Activated T-helper 1 cell treated with anti-CD3 and anti-CD28 coated beads, Interleukin-12 subunit alpha, Interleukin-12 subunit beta, Interleukin-2, Interleukin-4 antibody, amounts not matched to agents 30 ng/mL and 10 ng/mL and 1 ng/mL, durations not matched to agents 14 hours and 24 hours and 36 hours (primary cell): ENCODE measurements at regions not wholly inside any gene's neighbourhood (a gene's known extent, or its start where the extent isn't known, plus 50 kb on each side); places are given as distances from the start of the nearest gene placed in this dataset.

Experiments
- DNase-seq: peaks from one replicate; pipeline ENCODE4 v3.0.0; 2021; ENCODE audit warnings: low spot score
- H3K27ac Mint-ChIP-seq: one replicate; pipeline ENCODE4 v1.8.0; 2021; ENCODE audit warnings: mild to moderate bottlenecking, mixed read lengths
- H3K27me3 Mint-ChIP-seq: one replicate; pipeline ENCODE4 v1.8.0; 2022; ENCODE audit warnings: mild to moderate bottlenecking, moderate library complexity, mixed read lengths; ENCODE audit not compliant: insufficient read depth
- H3K36me3 Mint-ChIP-seq: one replicate; pipeline ENCODE4 v1.8.0; 2021; ENCODE audit warnings: low read depth, mixed read lengths
- H3K4me1 Mint-ChIP-seq: one replicate; pipeline ENCODE4 v1.8.0; 2021; ENCODE audit warnings: low read depth, mixed read lengths
- H3K4me3 Mint-ChIP-seq: one replicate; pipeline ENCODE4 v1.8.0; 2021; ENCODE audit warnings: mild to moderate bottlenecking, moderate library complexity, mixed read lengths
- H3K9me3 Mint-ChIP-seq: one replicate; pipeline ENCODE4 v1.8.0; 2021; ENCODE audit warnings: mixed read lengths
- intact Hi-C: fragments of 100-400 bp; cut with micrococcal nuclease; formaldehyde crosslinking; loops from one replicate; pipeline ENCODE4 v1.15.1; 2024

DNA sequence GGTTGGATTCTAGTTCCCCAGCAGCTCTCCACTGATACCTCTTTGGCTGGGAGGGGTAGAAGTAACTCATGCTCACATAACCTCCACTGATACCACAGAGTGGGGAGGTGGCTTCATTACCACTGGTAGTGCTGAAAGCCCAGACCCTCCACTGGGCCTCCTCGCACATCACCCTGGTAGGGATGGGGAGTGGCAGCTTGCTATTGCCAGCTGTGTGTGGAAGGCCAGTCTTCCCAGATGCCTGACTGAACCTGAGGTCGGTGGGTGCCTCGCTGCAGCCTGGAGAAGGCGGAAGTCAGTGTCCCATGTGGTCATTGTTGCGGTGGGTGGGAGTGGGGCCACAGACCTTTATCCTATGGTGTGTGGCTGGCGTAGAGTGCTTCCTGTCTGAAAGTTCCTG is 138.0 kb downstream of the TAF11L14 start:
- Mint-ChIP-seq H3K9me3 (peaks cover 5% of the 10 kb centered on the region), H3K27me3 (no peaks in the 10 kb centered on the region), H3K27ac (no peak overlapping the region), H3K36me3 (no peaks in the 10 kb centered on the region), H3K4me3 (no peak overlapping the region), H3K4me1 (no peaks in the 10 kb centered on the region)
- no peak for DNase-seq
- intact Hi-C loops = no loop called here

DNA sequence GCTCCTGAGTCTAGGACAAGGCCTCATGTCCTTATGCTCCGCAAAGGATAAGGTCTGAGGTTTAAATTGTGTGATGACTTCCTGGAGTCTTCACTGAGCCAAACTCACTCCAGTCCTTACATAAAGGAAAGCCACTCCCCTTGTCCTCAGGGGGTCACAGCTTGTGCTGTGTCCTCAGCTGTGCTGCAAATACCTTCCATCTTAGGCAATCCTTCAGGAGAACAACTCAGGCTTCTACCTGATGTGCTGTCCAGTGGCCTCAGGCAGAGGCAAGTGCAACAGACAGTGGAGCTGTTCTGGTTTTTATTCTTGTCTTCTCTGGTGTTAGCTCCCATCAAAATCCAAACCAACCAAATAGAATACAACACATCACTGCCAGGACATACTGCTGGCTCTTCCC is 151.5 kb downstream of the TAF11L14 start:
- Mint-ChIP-seq H3K36me3 (no peaks in the 10 kb centered on the region), H3K4me1 (no peaks in the 10 kb centered on the region), H3K9me3 (peaks cover 30% of the 10 kb centered on the region), H3K4me3 (no peak overlapping the region), H3K27me3 (no peaks in the 10 kb centered on the region), H3K27ac (no peak overlapping the region)
- intact Hi-C loops = no loop called here
- no peak for DNase-seq

DNA sequence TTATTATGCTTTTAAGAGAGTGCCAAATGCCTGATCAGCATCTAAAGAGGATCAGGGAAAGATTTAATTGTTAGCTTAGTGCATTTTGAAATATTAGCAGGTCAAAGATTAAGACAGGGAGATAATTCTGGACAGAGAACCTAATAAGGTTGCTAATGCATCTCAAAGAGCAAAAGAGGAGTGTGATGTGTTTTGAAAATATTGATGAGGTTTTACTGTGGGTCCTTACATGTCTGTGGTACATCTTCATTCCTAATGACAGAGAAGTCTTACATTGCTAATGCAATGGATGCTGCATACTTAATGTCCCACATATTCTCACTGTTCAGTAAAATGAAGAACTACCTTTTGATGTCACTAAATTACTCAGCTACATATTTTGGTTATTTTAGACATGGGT is 154.1 kb downstream of the TAF11L14 start:
- peaks cover 29% of the 10 kb centered on the region for H3K9me3 Mint-ChIP-seq
- H3K36me3 Mint-ChIP-seq = no peaks in the 10 kb centered on the region

DNA sequence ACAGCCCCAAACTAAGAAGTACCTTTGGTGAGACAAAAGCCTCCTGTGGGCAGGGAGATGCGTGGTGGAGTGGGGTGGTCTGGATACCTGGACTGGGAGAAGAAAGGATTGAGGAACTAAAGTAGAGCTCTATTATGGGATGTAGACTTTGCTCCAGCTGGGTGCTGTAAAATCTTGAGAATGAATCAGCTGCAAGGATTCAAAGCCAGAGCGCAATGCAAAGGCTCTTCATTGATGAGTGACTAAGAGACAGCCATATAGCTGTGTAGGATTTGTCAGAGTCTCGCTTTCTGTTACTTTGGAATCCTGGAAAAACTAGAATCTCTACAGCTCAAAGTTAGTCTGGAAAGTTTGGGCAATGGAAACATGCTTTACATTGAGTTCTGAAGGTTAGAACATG is 159.9 kb downstream of the TAF11L14 start:
- Mint-ChIP-seq H3K4me3 (no peak overlapping the region), H3K27me3 (no peaks in the 10 kb centered on the region), H3K9me3 (peaks cover 18% of the 10 kb centered on the region), H3K27ac (no peak overlapping the region), H3K4me1 (no peaks in the 10 kb centered on the region), H3K36me3 (no peaks in the 10 kb centered on the region)
- no peak for DNase-seq
- intact Hi-C loops = no loop called here

More for the DNA sequence above, 154.1 kb downstream of the TAF11L14 start:
- H3K27ac Mint-ChIP-seq = no peak overlapping the region
- DNase-seq = no peak
- H3K27me3 Mint-ChIP-seq = no peaks in the 10 kb centered on the region
- no peak overlapping the region for H3K4me3 Mint-ChIP-seq
- no peaks in the 10 kb centered on the region for H3K4me1 Mint-ChIP-seq
- intact Hi-C loops = no loop called here

DNA sequence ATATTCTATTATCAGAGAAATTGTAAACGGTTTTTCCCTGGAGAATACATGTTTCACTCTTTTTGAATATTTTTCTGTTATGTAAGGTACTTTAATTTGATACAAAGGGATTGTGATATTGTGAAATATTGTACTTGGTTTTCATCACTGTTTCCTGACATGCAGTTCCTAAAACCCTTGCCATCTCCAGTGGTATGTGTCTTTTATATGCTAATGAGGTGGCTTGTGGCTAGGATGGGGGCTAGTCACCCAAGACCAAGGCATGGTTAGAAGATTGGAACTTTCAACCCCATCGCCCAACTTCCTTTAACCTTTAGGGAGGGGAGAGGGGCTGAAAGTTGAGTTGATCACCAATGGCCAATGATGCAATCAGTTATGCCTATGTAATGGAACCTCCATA is 160.6 kb downstream of the TAF11L14 start:
- no peak for DNase-seq
- H3K9me3 Mint-ChIP-seq = peaks cover 15% of the 10 kb centered on the region
- H3K4me3 Mint-ChIP-seq = no peak overlapping the region
- H3K27ac Mint-ChIP-seq = no peak overlapping the region
- no peaks in the 10 kb centered on the region for H3K36me3 Mint-ChIP-seq
- H3K4me1 Mint-ChIP-seq = no peaks in the 10 kb centered on the region
- H3K27me3 Mint-ChIP-seq = no peaks in the 10 kb centered on the region
- intact Hi-C loops = no loop called here

DNA sequence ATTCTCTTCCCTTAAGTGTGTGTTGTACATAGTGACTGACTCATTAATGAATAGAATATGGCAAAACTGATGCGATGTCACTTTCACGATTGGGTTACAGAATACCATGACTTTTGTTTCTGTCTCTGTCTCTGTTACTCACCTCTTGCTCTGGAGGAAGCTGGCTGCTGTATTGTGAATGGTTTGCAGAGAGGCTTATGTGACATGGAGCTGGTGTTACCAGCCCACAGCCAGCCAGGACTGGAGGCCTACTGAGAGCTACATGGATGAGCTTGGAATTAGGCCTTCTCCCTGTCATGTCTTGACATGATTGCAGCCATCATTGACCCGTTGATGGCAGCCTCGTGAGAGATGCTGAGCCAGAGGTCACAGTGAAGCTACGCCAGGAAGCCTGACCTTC is 161.9 kb downstream of the TAF11L14 start:
- no peak overlapping the region for H3K27ac Mint-ChIP-seq
- H3K36me3 Mint-ChIP-seq = no peaks in the 10 kb centered on the region
- intact Hi-C loops = no loop called here
- H3K27me3 Mint-ChIP-seq = no peaks in the 10 kb centered on the region
- DNase-seq = no peak
- H3K9me3 Mint-ChIP-seq = peaks cover 3% of the 10 kb centered on the region
- H3K4me1 Mint-ChIP-seq = no peaks in the 10 kb centered on the region
- H3K4me3 Mint-ChIP-seq = no peak overlapping the region

DNA sequence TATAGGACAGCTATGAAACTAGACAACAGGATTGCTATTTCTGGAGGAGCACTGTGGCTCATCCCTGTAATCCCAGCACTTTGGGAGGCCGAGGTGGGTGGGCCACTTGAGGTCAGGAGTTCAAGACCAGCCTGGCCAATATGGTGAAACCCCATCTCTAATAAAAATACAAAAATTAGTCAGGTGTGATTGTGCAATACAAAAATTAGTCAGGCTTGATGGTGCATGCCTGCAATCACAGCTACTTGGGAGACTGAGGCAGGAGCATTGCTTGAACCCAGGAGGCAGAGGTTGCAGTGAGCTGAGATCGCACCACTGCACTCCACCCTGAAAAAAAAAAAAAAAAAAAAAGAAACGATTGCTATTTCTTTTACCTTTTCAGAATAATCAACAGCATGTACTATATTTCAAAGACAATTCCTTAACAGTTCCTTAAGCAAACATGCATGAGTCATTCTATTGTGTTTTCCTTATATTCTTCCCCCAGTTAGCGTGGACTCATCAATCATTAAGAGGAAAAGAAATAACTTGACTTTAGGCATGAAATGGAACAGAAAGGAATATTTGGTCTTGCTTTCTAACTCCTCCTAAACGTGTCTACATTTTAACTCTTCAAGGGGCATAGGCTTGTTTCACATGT is 162.6 kb downstream of the TAF11L14 start:
- peaks cover 3% of the 10 kb centered on the region for H3K9me3 Mint-ChIP-seq
- intact Hi-C loops = no loop called here
- H3K27ac Mint-ChIP-seq = no peak overlapping the region
- H3K36me3 Mint-ChIP-seq = no peaks in the 10 kb centered on the region
- DNase-seq = no peak
- H3K27me3 Mint-ChIP-seq = no peaks in the 10 kb centered on the region
- H3K4me1 Mint-ChIP-seq = no peaks in the 10 kb centered on the region
- H3K4me3 Mint-ChIP-seq = no peak overlapping the region

DNA sequence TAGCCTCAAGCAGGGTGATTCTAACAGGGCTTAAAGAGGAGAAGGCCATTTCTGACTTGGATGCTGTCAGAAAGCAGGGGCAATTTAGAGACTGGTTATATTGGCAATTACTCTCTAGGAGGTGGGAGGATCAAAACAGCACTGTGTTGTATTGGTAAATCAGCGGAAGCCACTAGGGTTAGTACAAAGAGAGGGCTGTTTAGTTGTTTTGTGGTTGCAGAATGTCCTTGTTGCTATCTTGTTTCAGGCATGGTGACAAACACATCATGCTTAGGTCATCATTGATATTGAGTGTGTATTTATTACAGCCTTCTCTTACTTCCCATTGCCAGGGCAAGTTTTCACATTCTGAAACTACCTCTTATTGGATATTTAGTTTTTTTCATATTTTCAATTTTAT is 165.3 kb downstream of the TAF11L14 start:
- Mint-ChIP-seq H3K4me3 (no peak overlapping the region), H3K9me3 (peaks cover 1% of the 10 kb centered on the region), H3K27me3 (no peaks in the 10 kb centered on the region), H3K4me1 (no peaks in the 10 kb centered on the region), H3K36me3 (no peaks in the 10 kb centered on the region), H3K27ac (no peak overlapping the region)
- intact Hi-C loops = no loop called here
- DNase-seq = no peak

DNA sequence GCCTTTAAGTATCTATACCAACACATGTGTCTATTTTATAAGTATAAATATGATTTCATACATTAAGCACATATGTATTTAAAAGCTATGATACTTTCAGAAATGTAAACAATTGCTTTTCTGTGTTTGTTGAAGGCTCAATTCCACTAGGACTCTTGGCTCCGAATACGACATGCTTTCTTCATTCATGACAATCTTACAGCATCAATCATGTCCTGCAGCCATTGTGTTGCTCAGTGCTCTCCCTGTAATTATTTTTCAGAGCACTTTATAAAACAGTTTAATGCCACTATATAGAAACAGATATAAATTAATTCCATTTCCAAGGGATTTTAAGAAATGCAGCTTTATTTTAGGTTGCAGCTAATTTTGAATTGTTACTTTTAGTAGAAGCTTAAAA is 167.3 kb downstream of the TAF11L14 start:
- Mint-ChIP-seq H3K4me3 (no peak overlapping the region), H3K36me3 (no peaks in the 10 kb centered on the region), H3K9me3 (no peaks in the 10 kb centered on the region), H3K27ac (no peak overlapping the region), H3K27me3 (no peaks in the 10 kb centered on the region), H3K4me1 (no peaks in the 10 kb centered on the region)
- intact Hi-C loops = no loop called here
- DNase-seq = no peak

DNA sequence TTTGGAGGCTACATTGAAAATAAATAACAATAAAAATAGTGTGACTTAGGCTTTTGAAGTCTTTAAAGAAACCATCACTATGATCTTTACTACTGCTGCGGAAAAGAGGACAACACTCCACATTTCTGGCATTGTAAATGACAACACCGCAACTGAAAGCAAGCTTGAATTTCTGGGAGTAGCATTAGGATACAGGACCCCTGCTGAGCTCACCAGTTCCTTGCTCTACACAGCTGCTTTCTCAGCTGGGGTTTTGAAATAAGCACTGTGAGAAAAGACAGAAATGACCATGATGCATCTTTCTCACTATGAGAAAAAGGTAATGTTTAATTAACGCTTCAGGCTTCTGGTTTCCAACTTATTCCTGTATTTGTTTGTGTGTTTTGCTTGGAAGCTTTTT is 168.0 kb downstream of the TAF11L14 start:
- Mint-ChIP-seq H3K27ac (no peak overlapping the region), H3K4me3 (no peak overlapping the region), H3K36me3 (no peaks in the 10 kb centered on the region), H3K4me1 (no peaks in the 10 kb centered on the region), H3K27me3 (no peaks in the 10 kb centered on the region), H3K9me3 (no peaks in the 10 kb centered on the region)
- intact Hi-C loops = no loop called here
- no peak for DNase-seq

DNA sequence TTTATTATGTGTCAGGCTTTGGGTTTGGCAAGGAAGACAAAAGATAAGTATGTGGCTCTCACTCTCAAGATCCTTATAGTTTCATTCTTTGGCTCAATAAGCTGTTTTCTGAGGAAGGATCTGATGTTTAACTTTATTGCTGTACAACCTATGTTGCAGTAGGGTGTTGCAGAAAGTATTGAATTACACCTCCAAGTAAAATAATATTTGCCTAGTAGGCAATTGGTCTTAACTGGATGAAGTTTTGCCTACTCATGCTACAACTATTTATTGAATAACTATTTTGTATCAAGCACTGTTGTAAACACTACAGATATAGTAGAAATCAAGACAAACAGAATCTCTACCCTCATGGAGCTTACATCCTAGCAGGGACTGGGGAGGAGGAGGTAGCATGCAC is 169.7 kb downstream of the TAF11L14 start:
- Mint-ChIP-seq H3K4me3 (no peak overlapping the region), H3K27me3 (no peaks in the 10 kb centered on the region), H3K9me3 (no peaks in the 10 kb centered on the region), H3K4me1 (no peaks in the 10 kb centered on the region), H3K27ac (no peak overlapping the region), H3K36me3 (no peaks in the 10 kb centered on the region)
- DNase-seq = no peak
- intact Hi-C loops = no loop called here

DNA sequence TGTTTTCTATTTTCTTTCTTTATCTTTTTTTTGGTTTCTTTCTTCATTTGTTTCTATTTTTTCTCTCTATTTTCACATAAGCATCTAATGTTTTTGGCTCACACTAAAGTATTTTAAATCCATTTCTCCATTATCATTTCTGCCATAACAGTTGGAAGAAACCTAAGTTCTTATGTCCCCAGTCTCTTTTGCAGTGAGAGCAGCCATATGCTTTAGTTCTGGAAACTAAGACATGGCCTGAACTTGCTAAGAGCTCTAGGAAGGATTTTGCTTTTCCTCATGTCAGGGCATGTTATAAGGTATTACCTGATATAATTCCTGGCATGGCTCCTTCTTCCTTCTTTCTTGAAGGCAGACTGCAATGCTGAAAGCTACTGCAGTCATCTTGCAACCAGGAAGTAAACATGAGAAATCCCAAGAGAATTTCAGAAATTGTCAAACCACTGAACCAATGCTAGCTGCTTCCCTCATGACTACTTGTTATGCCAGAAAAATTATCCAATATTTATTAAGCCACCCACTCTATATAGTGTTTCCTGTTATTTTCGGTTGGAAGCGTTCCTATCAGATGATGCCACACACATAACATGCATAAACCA is 171.1 kb downstream of the TAF11L14 start:
- no peak for DNase-seq
- Mint-ChIP-seq H3K27ac (no peak overlapping the region), H3K27me3 (no peaks in the 10 kb centered on the region), H3K4me1 (no peaks in the 10 kb centered on the region), H3K9me3 (no peaks in the 10 kb centered on the region), H3K36me3 (no peaks in the 10 kb centered on the region), H3K4me3 (no peak overlapping the region)
- intact Hi-C loops = no loop called here

DNA sequence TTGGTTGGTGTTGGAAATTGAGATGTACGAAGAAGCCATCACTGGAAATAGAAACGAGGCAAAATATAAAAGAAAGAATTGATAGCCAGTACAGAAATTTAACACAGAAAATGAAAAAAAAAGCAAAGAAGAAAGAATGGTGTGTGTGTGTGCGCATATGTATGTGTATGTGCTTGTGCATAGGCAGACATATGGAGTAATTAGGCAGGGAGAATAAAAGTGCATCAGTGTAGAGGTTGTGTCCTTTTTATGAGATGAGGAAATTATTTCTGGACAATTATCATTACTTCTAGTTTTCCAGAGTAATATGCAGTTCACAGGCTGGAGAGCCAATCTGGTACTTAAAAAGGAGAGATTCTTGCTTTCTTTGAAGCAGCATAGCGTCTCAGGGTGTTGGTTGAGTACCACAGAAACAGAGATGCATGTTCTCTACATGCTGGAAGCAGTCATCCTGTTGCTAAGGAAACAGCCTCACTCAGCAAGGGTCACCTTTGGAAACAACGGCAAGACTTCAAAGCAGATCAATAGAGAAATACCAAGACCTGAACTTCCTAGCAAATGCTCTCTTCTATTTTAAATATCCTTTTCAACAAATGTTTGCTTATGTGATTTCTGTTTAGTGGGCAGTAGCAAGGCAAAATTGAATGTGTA is 172.7 kb downstream of the TAF11L14 start:
- intact Hi-C loops = no loop called here
- no peaks in the 10 kb centered on the region for H3K4me1 Mint-ChIP-seq
- H3K9me3 Mint-ChIP-seq = no peaks in the 10 kb centered on the region
- no peak overlapping the region for H3K27ac Mint-ChIP-seq
- H3K27me3 Mint-ChIP-seq = no peaks in the 10 kb centered on the region
- DNase-seq = no peak
- H3K4me3 Mint-ChIP-seq = no peak overlapping the region
- H3K36me3 Mint-ChIP-seq = no peaks in the 10 kb centered on the region
